ENCODE measurements at regions not wholly inside any gene's neighbourhood (a gene's known extent, or its start where the extent isn't known, plus 50 kb on each side); places are given as distances from the start of the nearest gene placed in this dataset.

DNA sequence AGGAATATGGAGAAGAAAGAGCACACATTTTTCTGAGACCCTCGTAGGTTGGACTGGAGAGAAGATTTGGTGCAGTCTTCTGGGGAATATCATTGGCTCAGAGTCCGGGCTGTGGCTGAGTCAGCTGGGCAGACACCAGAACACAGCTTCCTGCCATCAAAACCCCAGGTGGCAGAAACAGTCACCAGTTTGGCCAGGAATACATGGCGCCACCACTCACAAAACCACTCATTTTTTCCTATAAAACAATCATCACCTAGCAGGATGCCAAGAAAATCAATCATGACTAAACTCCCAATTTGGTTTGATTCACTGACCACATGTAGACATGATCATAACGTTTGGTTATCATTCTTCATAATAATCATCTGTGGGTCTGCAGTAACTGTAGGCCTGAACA, 178.1 kb upstream of the PBX1 start:
- TF ChIP-seq POLR2A (IDR thresholded peaks at IDR 0.05) = no peak
- TF ChIP-seq, protein P1, sequence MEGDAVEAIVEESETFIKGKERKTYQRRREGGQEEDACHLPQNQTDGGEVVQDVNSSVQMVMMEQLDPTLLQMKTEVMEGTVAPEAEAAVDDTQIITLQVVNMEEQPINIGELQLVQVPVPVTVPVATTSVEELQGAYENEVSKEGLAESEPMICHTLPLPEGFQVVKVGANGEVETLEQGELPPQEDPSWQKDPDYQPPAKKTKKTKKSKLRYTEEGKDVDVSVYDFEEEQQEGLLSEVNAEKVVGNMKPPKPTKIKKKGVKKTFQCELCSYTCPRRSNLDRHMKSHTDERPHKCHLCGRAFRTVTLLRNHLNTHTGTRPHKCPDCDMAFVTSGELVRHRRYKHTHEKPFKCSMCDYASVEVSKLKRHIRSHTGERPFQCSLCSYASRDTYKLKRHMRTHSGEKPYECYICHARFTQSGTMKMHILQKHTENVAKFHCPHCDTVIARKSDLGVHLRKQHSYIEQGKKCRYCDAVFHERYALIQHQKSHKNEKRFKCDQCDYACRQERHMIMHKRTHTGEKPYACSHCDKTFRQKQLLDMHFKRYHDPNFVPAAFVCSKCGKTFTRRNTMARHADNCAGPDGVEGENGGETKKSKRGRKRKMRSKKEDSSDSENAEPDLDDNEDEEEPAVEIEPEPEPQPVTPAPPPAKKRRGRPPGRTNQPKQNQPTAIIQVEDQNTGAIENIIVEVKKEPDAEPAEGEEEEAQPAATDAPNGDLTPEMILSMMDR (IDR thresholded peaks at IDR 0.05) = no peak
- WGBS, 2 donors = 14 to 34% methylated on average over 4 of the region's 4 CpGs
- no peak for DNase-seq (ENCODE audit: low spot score in 2 of 2)
- intact Hi-C loops (cut with DNase I; ENCODE audit: low total_unique reads) = no loop called here
- H3K4me3 ChIP-seq (ENCODE audit: low read depth, poor library complexity, severe bottlenecking) = no peak overlapping the region

DNA sequence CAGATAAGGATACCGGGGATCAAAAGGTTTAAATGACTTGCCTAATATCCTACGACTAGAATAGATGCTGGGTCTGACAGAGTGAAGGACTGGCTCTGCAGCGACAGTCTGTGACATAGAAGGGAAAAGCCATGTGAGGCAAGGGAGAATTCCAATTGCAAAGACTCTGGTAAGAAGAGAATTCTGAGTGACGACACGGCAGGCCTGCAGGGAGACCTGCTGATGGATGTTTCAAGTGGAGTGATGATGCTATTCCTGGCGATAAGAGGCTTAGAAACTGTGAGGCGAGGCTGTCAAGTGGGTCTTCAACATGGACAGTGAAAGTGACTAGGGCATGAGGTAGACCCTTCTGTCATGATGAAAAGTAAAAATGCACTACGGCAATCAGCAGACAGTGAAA, 176.6 kb upstream of the PBX1 start:
- no peak for DNase-seq (ENCODE audit: low spot score in 2 of 2)
- H3K4me3 ChIP-seq (ENCODE audit: low read depth, poor library complexity, severe bottlenecking) = no peak overlapping the region
- TF ChIP-seq POLR2A (IDR thresholded peaks at IDR 0.05) = no peak
- TF ChIP-seq, protein P1 (IDR thresholded peaks at IDR 0.05) = no peak
- intact Hi-C loops (cut with DNase I; ENCODE audit: low total_unique reads) = no loop called here
- WGBS, 2 donors = 84 to 89% methylated on average over 8 of the region's 8 CpGs

DNA sequence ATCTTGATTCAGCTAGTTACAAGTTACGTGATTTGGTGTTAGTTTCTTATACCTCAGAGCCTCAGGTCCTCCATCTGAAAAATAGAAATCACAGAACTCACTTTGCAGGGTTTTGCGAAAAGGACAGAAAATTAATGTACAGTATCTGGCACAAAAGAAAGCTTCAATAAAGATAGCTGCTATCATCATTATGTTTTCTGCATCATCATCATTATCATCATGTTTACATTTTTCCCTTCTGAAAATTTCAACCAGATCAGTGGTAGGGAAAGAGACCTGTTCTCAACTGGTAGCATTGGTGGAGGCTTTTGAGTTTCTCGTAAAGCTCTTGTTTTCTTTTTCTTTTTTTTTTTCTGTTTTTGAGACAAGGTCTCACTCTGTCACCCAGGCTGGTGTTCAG, 174.7 kb upstream of the PBX1 start:
- WGBS, 2 donors = 89 to 93% methylated on average over 3 of the region's 3 CpGs
- no peak overlapping the region for H3K4me3 ChIP-seq (ENCODE audit: low read depth, poor library complexity, severe bottlenecking)
- intact Hi-C loops (cut with DNase I; ENCODE audit: low total_unique reads) = no loop called here
- TF ChIP-seq POLR2A (IDR thresholded peaks at IDR 0.05) = no peak
- TF ChIP-seq, protein P1 (IDR thresholded peaks at IDR 0.05) = no peak
- DNase-seq (ENCODE audit: low spot score in 2 of 2) = no peak

DNA sequence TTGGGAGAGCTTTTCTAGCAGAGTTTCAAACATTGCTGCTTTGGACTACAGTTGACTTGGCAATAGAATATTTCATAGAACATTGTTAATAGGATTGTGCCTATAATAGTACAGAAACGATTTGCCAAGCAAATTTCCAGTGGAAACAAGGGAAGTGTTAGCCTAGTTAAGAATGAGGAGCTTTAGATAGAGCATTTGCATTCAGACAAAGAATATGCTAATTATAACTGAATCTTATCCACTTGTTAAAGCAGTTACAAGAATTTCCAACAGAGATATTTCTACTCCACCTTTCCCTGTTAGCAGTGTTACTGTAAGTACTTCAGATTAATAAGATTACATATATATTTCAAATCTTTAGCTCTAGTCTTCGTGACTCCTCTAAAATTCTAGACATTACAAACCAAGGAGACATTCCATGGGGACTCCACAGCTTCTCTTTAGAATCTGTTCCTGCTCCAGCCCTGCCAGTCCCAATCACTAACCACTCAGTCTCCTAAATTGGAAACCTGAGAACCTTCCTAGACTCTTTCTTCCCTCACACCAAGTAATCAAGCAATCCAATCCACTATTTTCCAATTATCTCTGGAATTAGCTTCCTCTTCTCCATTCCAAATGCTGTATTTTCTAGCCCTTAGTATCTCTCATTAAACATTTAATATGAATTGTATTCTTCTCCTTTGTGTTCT, 141.8 kb upstream of the PBX1 start:
- intact Hi-C loops (cut with DNase I; ENCODE audit: low total_unique reads) = no loop called here
- TF ChIP-seq, protein P1 (IDR thresholded peaks at IDR 0.05) = no peak
- no peak for TF ChIP-seq POLR2A (IDR thresholded peaks at IDR 0.05)
- 58 to 70% methylated on average over 2 of the region's 2 CpGs for WGBS, 2 donors
- H3K4me3 ChIP-seq (ENCODE audit: low read depth, poor library complexity, severe bottlenecking) = no peak overlapping the region
- DNase-seq (ENCODE audit: low spot score in 2 of 2) = no peak

DNA sequence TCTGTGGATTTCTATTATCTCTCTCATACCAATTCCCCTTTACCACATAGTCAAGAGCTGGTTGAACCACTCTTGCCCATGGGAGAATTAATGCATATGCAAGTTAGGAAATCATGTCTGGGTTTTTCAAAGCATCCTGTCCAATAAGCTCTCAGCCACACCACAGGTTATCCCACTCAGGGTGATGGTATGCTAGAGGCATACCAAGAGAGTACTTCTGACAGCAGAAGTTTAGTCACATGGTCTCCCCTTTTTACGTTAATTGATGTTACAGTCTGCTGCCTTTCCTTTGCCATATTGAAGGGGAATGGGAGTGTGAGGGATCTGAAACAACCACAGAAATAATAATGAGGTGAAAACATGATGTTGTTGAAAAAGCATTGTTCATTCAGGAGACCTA, 135.8 kb upstream of the PBX1 start:
- no peak for DNase-seq (ENCODE audit: low spot score in 2 of 2)
- H3K4me3 ChIP-seq (ENCODE audit: low read depth, poor library complexity, severe bottlenecking) = no peak overlapping the region
- intact Hi-C loops (cut with DNase I; ENCODE audit: low total_unique reads) = no loop called here
- TF ChIP-seq, protein P1 (IDR thresholded peaks at IDR 0.05) = no peak
- TF ChIP-seq POLR2A (IDR thresholded peaks at IDR 0.05) = no peak
- WGBS, 2 donors = 76 to 82% methylated on average over 1 of the region's 1 CpG
